D341Med (cell line): ENCODE measurements at regions not wholly inside any gene's neighbourhood (a gene's known extent, or its start where the extent isn't known, plus 50 kb on each side); places are given as distances from the start of the nearest gene placed in this dataset.
A peak's percentile ranks its signal among the peaks of the same experiment; 100 is the strongest.

Experiments used
- DNase-seq: peaks from one replicate; pipeline ENCODE4 v3.0.0; 2012; ENCODE audit warnings: low spot score

- no peak for DNase-seq
Observed at GRCh38 chr7:35501681-35502080, 193.3 kb downstream of the HERPUD2 start.

GRCh38 chr7:35499226-35499625, 195.7 kb downstream of the HERPUD2 start:
- no peak for DNase-seq

DNA sequence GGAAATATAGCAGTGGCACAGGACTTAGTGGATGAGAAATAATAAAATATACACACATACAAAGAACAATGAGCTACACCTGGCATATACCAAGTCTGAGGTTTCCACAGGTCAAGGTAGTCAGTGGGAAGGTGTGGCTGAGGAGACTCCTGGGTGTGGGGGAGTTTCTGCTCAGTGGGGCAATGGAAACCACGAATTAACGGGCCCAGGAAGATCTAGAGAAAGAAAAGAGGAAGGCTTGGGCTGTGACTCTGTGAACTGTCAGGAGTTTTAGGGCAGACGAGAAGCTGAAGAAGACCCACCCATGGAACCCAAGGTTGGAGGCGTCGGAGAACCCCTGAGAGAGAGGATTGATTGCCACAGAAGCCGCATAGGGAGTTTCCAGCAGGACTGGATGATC, 196.5 kb downstream of the HERPUD2 start:
- no peak for DNase-seq

DNA sequence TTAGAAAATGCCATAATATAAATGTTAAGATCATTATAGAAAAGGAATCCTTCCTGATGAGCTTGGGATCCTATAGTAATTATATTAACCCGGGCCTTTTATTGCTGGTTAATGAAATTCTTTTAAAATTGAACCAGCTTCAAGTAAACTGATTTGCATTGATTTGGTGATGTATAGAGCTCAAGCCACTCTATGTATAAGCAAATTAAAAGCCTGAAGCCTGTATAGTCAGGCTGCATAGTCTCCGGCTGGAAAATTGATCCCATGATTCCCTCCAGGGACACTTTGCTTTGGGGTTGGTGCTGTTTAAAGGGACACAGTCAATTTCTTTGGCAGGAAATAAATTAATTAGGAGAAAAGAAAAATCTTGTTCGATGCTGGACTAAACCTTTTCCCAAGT, 199.1 kb downstream of the HERPUD2 start:
- DNase-seq, result no peak

GRCh38 chr7:35495377-35495776, 199.6 kb downstream of the HERPUD2 start:
- DNase-seq, result no peak

DNA sequence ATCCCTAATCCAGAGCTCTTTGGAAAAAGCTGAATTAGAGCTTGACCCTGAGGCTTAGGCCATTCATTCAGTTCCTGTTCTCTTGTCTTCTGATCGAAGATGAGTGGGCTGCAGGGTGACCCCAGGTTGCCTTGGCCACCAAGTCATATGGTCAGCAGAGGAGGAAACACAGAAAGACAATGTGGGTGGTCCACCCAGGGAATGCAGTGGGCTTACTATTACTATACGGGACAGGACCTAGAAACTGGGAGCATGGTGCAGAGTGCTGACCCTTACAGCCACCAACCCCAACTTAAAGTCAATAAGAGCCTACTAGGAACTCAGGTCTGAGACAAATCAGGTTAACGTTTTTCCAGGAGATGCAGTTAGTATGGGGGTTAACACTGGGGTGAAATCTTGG, 200.5 kb downstream of the HERPUD2 start:
- no peak for DNase-seq

DNA sequence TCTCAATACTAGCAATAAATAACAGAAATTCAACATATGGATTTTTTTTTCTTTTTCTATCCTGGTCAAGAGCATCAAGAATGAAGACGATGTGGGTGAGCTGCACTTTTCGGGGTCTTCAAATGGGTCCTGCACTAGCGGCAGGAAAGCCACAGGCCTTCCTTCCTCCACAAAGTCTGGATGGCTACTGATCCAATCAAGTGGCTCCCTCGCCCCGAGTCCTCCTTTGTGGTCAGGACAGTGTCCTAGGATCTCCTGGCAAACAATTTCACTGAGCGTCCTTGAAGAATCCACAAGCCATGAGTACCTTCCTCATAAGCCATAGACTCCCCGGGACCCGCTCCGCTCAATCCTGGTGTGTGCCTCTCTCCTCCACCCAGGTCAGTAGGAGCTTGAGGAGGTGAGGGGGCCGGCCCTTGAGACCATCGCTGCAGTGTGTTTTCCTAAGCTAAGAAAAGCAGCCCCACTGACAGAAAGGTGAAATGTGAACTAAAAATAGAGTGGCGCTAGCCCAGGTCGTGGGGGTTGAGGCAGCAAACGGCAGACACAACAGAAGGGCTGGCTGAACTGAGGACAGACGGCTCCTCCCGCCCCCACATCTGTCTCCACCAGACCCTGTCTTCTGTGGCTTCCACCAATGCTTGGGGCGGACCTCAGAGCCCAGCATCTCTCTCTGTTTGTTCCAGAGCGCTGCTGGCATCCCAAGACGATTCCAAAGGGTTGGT, 202.3 kb downstream of the HERPUD2 start:
- DNase-seq, result no peak

DNA sequence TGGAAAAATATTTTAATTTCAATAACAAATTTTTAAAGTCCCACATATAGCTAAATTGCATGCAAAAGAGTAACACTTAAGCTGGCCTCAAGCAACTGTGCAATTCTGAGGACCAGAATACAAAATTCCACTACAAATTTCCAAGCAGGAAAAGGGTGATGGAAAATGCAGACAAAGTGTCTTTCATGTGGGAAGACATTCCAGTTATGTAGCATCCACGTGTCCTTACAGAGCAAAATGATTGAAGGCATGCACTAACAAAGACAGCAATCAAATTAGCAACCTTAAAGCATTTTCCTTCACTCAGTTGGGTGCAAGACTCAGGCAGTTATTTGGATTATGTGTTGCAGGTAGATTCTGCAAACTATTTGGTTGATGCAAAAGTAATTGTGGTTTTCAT, 203.7 kb downstream of the HERPUD2 start:
- DNase-seq, result no peak

GRCh38 chr7:35487841-35488240, 207.1 kb downstream of the HERPUD2 start:
- no peak for DNase-seq

DNA sequence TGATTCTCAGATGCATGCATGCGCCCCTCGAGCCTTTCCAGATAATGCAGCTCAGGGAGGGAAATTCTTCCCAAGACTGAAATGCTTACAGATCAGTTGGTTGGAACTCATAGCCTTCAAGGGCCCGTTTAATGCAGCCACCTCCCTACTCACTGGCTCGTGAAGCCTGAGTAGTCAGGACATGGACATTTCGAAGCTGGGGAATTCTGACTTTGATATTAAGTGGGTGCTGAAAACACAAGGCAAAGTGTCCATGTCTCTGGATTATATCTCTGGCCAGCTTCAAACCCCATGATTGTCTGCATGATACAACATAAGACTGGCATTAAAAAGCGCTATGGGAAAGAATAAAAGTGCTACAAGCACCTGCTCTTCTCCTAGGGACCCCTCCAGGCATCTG, 207.5 kb downstream of the HERPUD2 start:
- no peak for DNase-seq

DNA sequence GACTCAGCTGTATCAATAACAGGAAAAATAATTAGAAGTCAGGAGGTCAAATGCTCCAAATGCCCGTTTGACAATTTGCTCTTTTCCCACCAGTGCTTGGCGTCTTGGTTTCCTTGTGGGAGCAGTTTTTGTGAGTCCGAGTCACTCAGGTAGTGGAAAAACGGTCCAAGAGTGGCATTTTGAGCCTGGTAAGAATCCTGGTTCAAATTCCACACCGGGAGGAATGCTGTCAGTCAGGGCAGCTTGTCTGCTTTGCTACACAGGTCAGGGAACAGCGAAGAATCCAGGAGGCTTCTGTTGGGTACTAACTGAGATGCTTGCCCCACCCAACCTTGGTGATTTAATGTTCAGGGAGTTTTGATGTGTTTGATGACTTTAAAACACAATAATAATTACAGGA, 209.5 kb downstream of the HERPUD2 start:
- no peak for DNase-seq

- DNase-seq, result no peak
Observed at GRCh38 chr7:35483568-35483967, 211.4 kb downstream of the HERPUD2 start.

- no peak for DNase-seq
Observed at GRCh38 chr7:35482231-35482630, 212.7 kb downstream of the HERPUD2 start.

- no peak for DNase-seq
Observed at GRCh38 chr7:35480806-35481205, 214.1 kb downstream of the HERPUD2 start.

DNA sequence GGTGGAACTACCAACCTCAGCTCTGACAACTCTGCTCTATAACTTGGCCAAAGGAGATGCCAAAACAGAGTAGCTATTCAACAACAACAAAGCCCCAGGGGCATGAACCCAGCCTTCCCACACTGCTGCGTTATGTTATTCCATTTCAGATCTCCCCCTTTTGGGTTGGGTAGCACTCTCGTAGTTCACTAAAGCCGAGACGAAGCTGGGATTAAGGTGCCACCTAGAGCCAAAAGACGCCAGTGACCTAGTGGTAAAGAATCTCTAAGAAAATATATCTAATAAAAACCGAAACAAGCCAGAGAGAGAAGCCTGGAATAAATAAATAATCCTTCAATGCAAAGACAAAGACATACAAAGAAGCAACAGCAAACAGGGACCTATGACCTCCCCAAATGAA, 217.3 kb downstream of the HERPUD2 start:
- no peak for DNase-seq

DNA sequence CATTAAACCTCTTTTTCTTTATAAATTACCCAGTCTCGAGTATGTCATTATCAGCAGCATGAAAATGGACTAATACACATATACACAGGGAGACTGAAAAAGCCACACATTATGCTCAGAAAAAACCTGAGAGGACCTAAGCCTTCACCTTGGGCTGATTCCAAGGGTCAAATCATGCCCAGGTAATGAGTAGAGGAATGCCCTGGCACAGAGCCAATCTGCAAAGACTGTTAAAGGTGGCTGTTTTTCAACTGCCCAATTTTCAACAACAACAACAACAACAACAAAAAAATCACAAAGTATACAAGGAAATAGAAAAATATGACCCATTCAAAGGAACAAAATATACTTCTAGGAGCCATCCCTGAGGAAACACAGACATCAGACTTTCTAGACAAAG, 220.2 kb upstream of the TBX20 start:
- DNase-seq, result no peak

GRCh38 chr7:35468606-35469005, 214.7 kb upstream of the TBX20 start:
- no peak for DNase-seq

GRCh38 chr7:35467456-35467978, 213.6 kb upstream of the TBX20 start:
- DNase-seq, result no peak

GRCh38 chr7:35465791-35466336, 212.0 kb upstream of the TBX20 start:
- peak; percentile 57 for DNase-seq

- DNase-seq, result no peak
Observed at GRCh38 chr7:35463751-35464150, 209.9 kb upstream of the TBX20 start.

DNA sequence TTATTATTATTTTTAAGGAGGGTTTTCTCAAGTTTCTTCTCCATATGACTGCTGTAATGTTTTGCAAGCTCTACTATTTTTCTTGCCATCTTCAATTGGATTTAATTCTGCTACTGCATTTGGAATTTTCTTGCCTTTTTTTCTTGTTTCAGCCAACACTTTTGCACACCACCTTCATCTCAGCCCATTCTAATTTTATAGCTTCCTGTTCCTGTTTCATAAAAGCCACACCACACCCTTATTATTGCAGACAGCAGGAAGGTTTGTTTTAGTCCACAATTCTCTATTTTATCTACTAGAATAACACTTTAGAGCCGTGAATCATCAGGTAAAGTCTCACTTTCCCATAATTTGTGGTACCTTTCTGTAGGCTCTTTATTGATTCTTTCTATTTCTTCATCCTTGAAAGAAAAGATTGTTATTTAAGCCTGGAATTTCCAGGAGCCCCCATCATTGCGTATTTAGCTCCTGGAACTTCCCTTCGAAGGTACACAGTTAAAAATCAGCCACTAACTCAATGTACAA, 209.3 kb upstream of the TBX20 start:
- no peak for DNase-seq

- peak; percentile 36 for DNase-seq
Observed at GRCh38 chr7:35454575-35455385, 200.9 kb upstream of the TBX20 start.
